Mesodermal cell (in vitro differentiated cells): ENCODE measurements at regions not wholly inside any gene's neighbourhood (a gene's known extent, or its start where the extent isn't known, plus 50 kb on each side); places are given as distances from the start of the nearest gene placed in this dataset.
A peak's percentile ranks its signal among the peaks of the same experiment; 100 is the strongest.

Experiments used
- H3K27ac ChIP-seq: 2 replicates; pipeline ENCODE4 v1.7.0; 2013; ENCODE audit warnings: mild to moderate bottlenecking, low read depth, low read length, moderate library complexity; ENCODE audit not compliant: severe bottlenecking
- H3K36me3 ChIP-seq: 2 replicates; pipeline ENCODE4 v1.7.1; 2013; ENCODE audit warnings: mild to moderate bottlenecking, low read length, moderate library complexity; ENCODE audit not compliant: control insufficient read depth, insufficient read depth
- H3K4me1 ChIP-seq: one replicate; pipeline ENCODE4 v1.7.1; 2013; ENCODE audit warnings: mild to moderate bottlenecking, low read length; ENCODE audit not compliant: insufficient read depth, control insufficient read depth, poor library complexity, severe bottlenecking
- H3K4me3 ChIP-seq: 2 replicates; pipeline ENCODE4 v1.7.0; 2013; ENCODE audit warnings: low read length, control low read depth, mild to moderate bottlenecking; ENCODE audit not compliant: insufficient read depth, poor library complexity, severe bottlenecking; ENCODE audit errors: extremely low read depth
- H3K9me3 ChIP-seq: 2 replicates; pipeline ENCODE4 v1.7.1; 2013; ENCODE audit warnings: mild to moderate bottlenecking, low read length, moderate library complexity; ENCODE audit not compliant: control insufficient read depth
- WGBS, 2 experiments: methylation state at CpG; one replicate each; pipeline ENCODE4 v1.1.5; 2013; ENCODE audit warnings: missing lambda C conversion rate in 2 of 2; ENCODE audit not compliant: insufficient coverage in 2 of 2; 5-methylcytosine and 5-hydroxymethylcytosine counted together

- no CpG with 5 or more reads among the region's 1 CpG for WGBS, 2 experiments
- H3K4me3 ChIP-seq = no peak overlapping the region
- H3K4me1 ChIP-seq = no peaks in the 10 kb centered on the region
- H3K27ac ChIP-seq = no peak overlapping the region
- no peaks in the 10 kb centered on the region for H3K9me3 ChIP-seq
- H3K36me3 ChIP-seq = no peaks in the 10 kb centered on the region
Observed at GRCh38 chr4:137681081-137681480, 148.8 kb upstream of the PCDH18 start.

- no peak overlapping the region for H3K27ac ChIP-seq
- H3K36me3 ChIP-seq = no peaks in the 10 kb centered on the region
- H3K4me3 ChIP-seq = no peak overlapping the region
- WGBS, 2 experiments = no CpG with 5 or more reads among the region's 1 CpG
- peaks cover 5% of the 10 kb centered on the region for H3K9me3 ChIP-seq
- H3K4me1 ChIP-seq = no peaks in the 10 kb centered on the region
Observed at GRCh38 chr4:137678796-137679195, 146.5 kb upstream of the PCDH18 start.

GRCh38 chr4:137677863-137678262 is 145.6 kb upstream of the PCDH18 start:
- Histone ChIP-seq H3K4me3 (no peak overlapping the region), H3K4me1 (no peaks in the 10 kb centered on the region), H3K36me3 (no peaks in the 10 kb centered on the region), H3K9me3 (peaks cover 5% of the 10 kb centered on the region), H3K27ac (no peak overlapping the region)

GRCh38 chr4:137676357-137676998 is 144.2 kb upstream of the PCDH18 start:
- Histone ChIP-seq H3K27ac (no peak overlapping the region), H3K9me3 (peaks cover 5% of the 10 kb centered on the region), H3K4me1 (no peaks in the 10 kb centered on the region), H3K36me3 (no peaks in the 10 kb centered on the region), H3K4me3 (no peak overlapping the region)
- WGBS, 2 experiments = no CpG with 5 or more reads among the region's 1 CpG

GRCh38 chr4:137674066-137674465 is 141.8 kb upstream of the PCDH18 start:
- 80% methylated on average over 1 of the region's 2 CpGs; no CpG with 5 or more reads in 1 of the 2 experiments for WGBS, 2 experiments
- no peak overlapping the region for H3K4me3 ChIP-seq
- no peaks in the 10 kb centered on the region for H3K4me1 ChIP-seq
- H3K27ac ChIP-seq = no peak overlapping the region
- H3K36me3 ChIP-seq = no peaks in the 10 kb centered on the region
- H3K9me3 ChIP-seq = peaks cover 5% of the 10 kb centered on the region

- no peak overlapping the region for H3K4me3 ChIP-seq
- H3K36me3 ChIP-seq = no peaks in the 10 kb centered on the region
- H3K4me1 ChIP-seq = peaks cover 6% of the 10 kb centered on the region
- H3K9me3 ChIP-seq = no peaks in the 10 kb centered on the region
- no peak overlapping the region for H3K27ac ChIP-seq
Observed at GRCh38 chr4:137668885-137669545, 136.7 kb upstream of the PCDH18 start.

- Histone ChIP-seq H3K27ac (peak overlapping the region; percentile 83), H3K4me3 (no peak overlapping the region), H3K4me1 (peaks cover 16% of the 10 kb centered on the region), H3K36me3 (no peaks in the 10 kb centered on the region), H3K9me3 (peaks cover 9% of the 10 kb centered on the region)
- 89 to 91% methylated on average over 1 of the region's 2 CpGs for WGBS, 2 experiments
Observed at GRCh38 chr4:137664416-137664815, 132.1 kb upstream of the PCDH18 start.

GRCh38 chr4:137664046-137664387 is 131.7 kb upstream of the PCDH18 start:
- Histone ChIP-seq H3K9me3 (peaks cover 9% of the 10 kb centered on the region), H3K4me1 (peaks cover 16% of the 10 kb centered on the region), H3K36me3 (no peaks in the 10 kb centered on the region), H3K27ac (peak overlapping the region; percentile 83), H3K4me3 (no peak overlapping the region)
- WGBS, 2 experiments = no CpG with 5 or more reads among the region's 1 CpG

- Histone ChIP-seq H3K4me1 (peaks cover 16% of the 10 kb centered on the region), H3K36me3 (no peaks in the 10 kb centered on the region), H3K9me3 (peaks cover 9% of the 10 kb centered on the region), H3K4me3 (no peak overlapping the region), H3K27ac (peak overlapping the region; percentile 83)
- 80 to 100% methylated on average over 3 to 4 of the region's 5 CpGs for WGBS, 2 experiments
Observed at GRCh38 chr4:137663251-137664045, 131.2 kb upstream of the PCDH18 start.

GRCh38 chr4:137661693-137662092 is 129.4 kb upstream of the PCDH18 start:
- 95 to 100% methylated on average over 2 of the region's 2 CpGs for WGBS, 2 experiments
- no peaks in the 10 kb centered on the region for H3K36me3 ChIP-seq
- no peak overlapping the region for H3K4me3 ChIP-seq
- H3K27ac ChIP-seq = no peak overlapping the region
- H3K9me3 ChIP-seq = peaks cover 9% of the 10 kb centered on the region
- peaks cover 16% of the 10 kb centered on the region for H3K4me1 ChIP-seq

GRCh38 chr4:137660211-137660610 is 127.9 kb upstream of the PCDH18 start:
- Histone ChIP-seq H3K27ac (no peak overlapping the region), H3K4me1 (peaks cover 16% of the 10 kb centered on the region), H3K9me3 (peaks cover 9% of the 10 kb centered on the region), H3K36me3 (no peaks in the 10 kb centered on the region), H3K4me3 (no peak overlapping the region)
- 91 to 98% methylated on average over 3 to 4 of the region's 4 CpGs for WGBS, 2 experiments
